Ovary (tissue), 7 donors: ENCODE measurements at regions not wholly inside any gene's neighbourhood (a gene's known extent, or its start where the extent isn't known, plus 50 kb on each side); places are given as distances from the start of the nearest gene placed in this dataset.

ENCODE experiments used
- DNase-seq, 5 donors: peaks; one replicate each; pipeline ENCODE4 v3.0.0-alpha.2; 2019 to 2020
- H3K27ac ChIP-seq, 2 donors: fragments of 200-600 bp; one replicate each; pipeline versions ENCODE4 v1.5.1 to v1.8.0; 2019 to 2022
- H3K27me3 ChIP-seq: fragments of 200-600 bp; one replicate; pipeline ENCODE4 v1.8.0; 2022
- H3K36me3 ChIP-seq: fragments of 200-600 bp; sonication (generic); one replicate; pipeline ENCODE4 v1.5.1; 2019
- H3K4me1 ChIP-seq: one replicate; pipeline ENCODE4 v1.8.1; 2013; ENCODE audit warnings: mild to moderate bottlenecking, moderate library complexity; ENCODE audit not compliant: insufficient read depth
- H3K4me3 ChIP-seq: fragments of 200-600 bp; sonication (generic); one replicate; pipeline ENCODE4 v1.5.1; 2017
- H3K9me3 ChIP-seq, 2 donors: fragments of 200-600 bp in 1 of 2; sonication (generic) in 1 of 2; one replicate each; pipeline versions ENCODE4 v1.5.1 to v1.8.1; 2013 to 2019; ENCODE audit warnings: mild to moderate bottlenecking in 1 of 2, moderate library complexity in 1 of 2
- CTCF ChIP-seq, 3 donors: fragments of 450-650 bp in 2 of 3; fragments of 200-600 bp in 1 of 3; IDR thresholded peaks; one replicate each; pipeline versions ENCODE4 v1.5.1 to v1.8.0; 2016 to 2022; ENCODE audit warnings: antibody characterized with exemption in 3 of 3, mild to moderate bottlenecking in 1 of 3
- EP300 ChIP-seq: sonication (generic); formaldehyde crosslinking; IDR thresholded peaks from one replicate; pipeline ENCODE4 v1.6.1; 2017; ENCODE audit warnings: antibody characterized with exemption
- POLR2A ChIP-seq: fragments of 450-650 bp; IDR thresholded peaks from one replicate; pipeline ENCODE4 v1.6.1; 2017; ENCODE audit warnings: antibody characterized with exemption, mild to moderate bottlenecking, moderate library complexity
- WGBS, 3 donors: extraction: QIAGEN DNeasy Blood & Tissue Kit in 1 of 3; methylation state at CpG; one replicate each; pipeline versions ENCODE4 v1.1.5 to v1.1.7; 2013 to 2017; 5-methylcytosine and 5-hydroxymethylcytosine counted together
- intact Hi-C, 4 donors: fragments of 100-400 bp; cut with DNase I; formaldehyde crosslinking; loops; one replicate each; pipeline versions ENCODE4 v1.11.0 to v1.15.1; 2022 to 2023
- donor health status: DM: no; HTN: no; CAD: no; lungs with moderate emphysema.
- donor health status: DM: no; HTN: no; CAD: no.
- donor health status: Bipolar disorder and iron deficiency.
- donor health status: DM: no; HTN: no; CAD: no.
- donor health status: DM: yes; HTN: yes; CAD: no.

- no peaks in the 10 kb centered on the region for H3K4me1 ChIP-seq
- intact Hi-C loops: no loop called here
- no peak overlapping the region for H3K4me3 ChIP-seq
- TF ChIP-seq CTCF (IDR thresholded peaks at IDR 0.05) (no peak), EP300 (no peak), POLR2A (no peak)
- 8 to 33% (median 12%) methylated on average over 2 of the region's 2 CpGs for WGBS, 3 donors
- no peak for DNase-seq
- no peaks in the 10 kb centered on the region for H3K27me3 ChIP-seq
- H3K27ac ChIP-seq: no peak overlapping the region
- H3K9me3 ChIP-seq: no peaks in the 10 kb centered on the region
- H3K36me3 ChIP-seq: no peaks in the 10 kb centered on the region
Measured at GRCh38 chr10:29806350-29806788, 171.6 kb upstream of the SVIL start.

- H3K4me3 ChIP-seq: no peak overlapping the region
Measured at GRCh38 chr10:29805134-29805723, 170.5 kb upstream of the SVIL start.

GRCh38 chr10:29804025-29804852, 169.5 kb upstream of the SVIL start:
- no peak overlapping the region for H3K27ac ChIP-seq
- no peak for DNase-seq
- 88 to 89% (median 89%) methylated on average over 5 of the region's 5 CpGs for WGBS, 3 donors
- H3K4me3 ChIP-seq: no peak overlapping the region
- H3K27me3 ChIP-seq: no peaks in the 10 kb centered on the region
- intact Hi-C loops: no loop called here
- H3K4me1 ChIP-seq: no peaks in the 10 kb centered on the region
- H3K36me3 ChIP-seq: no peaks in the 10 kb centered on the region
- TF ChIP-seq EP300 (no peak), CTCF (IDR thresholded peaks at IDR 0.05) (no peak), POLR2A (no peak)
- no peaks in the 10 kb centered on the region for H3K9me3 ChIP-seq

More at GRCh38 chr10:29805134-29805723, 170.5 kb upstream of the SVIL start:
- H3K4me1 ChIP-seq: no peaks in the 10 kb centered on the region
- no peak for DNase-seq
- H3K27me3 ChIP-seq: no peaks in the 10 kb centered on the region
- H3K9me3 ChIP-seq: no peaks in the 10 kb centered on the region
- intact Hi-C loops: no loop called here
- WGBS, 3 donors: 73 to 93% (median 73%) methylated on average over 5 of the region's 5 CpGs
- no peak for TF ChIP-seq POLR2A
- no peak for TF ChIP-seq CTCF (IDR thresholded peaks at IDR 0.05)
- no peak for TF ChIP-seq EP300
- no peaks in the 10 kb centered on the region for H3K36me3 ChIP-seq
- H3K27ac ChIP-seq: no peak overlapping the region

- no peaks in the 10 kb centered on the region for H3K27me3 ChIP-seq
- H3K36me3 ChIP-seq: no peaks in the 10 kb centered on the region
- intact Hi-C loops: no loop called here
- H3K27ac ChIP-seq: no peak overlapping the region
- DNase-seq: no peak
- no peak overlapping the region for H3K4me3 ChIP-seq
- TF ChIP-seq EP300: no peak
- TF ChIP-seq CTCF (IDR thresholded peaks at IDR 0.05): no peak
- no peak for TF ChIP-seq POLR2A
- no peaks in the 10 kb centered on the region for H3K4me1 ChIP-seq
- H3K9me3 ChIP-seq: no peaks in the 10 kb centered on the region
- 92 to 96% (median 95%) methylated on average over 3 of the region's 3 CpGs for WGBS, 3 donors
Measured at GRCh38 chr10:29802171-29802570, 167.4 kb upstream of the SVIL start.
